Breast epithelium (tissue), 4 donors: ENCODE measurements at regions not wholly inside any gene's neighbourhood (a gene's known extent, or its start where the extent isn't known, plus 50 kb on each side); places are given as distances from the start of the nearest gene placed in this dataset.

Source experiments
- DNase-seq, 2 donors: peaks; one replicate each; pipeline ENCODE4 v3.0.0-alpha.2; 2019; ENCODE audit warnings: low spot score in 2 of 2
- H3K27ac ChIP-seq, 2 donors: fragments of 200-600 bp; sonication (generic) in 1 of 2; one replicate each; pipeline ENCODE4 v1.5.1; 2016 to 2019; ENCODE audit warnings: mild to moderate bottlenecking in 1 of 2
- H3K27me3 ChIP-seq, 2 donors: fragments of 200-600 bp; sonication (generic) in 1 of 2; one replicate each; pipeline versions ENCODE4 v1.5.1 to v1.6.0; 2017 to 2019; ENCODE audit warnings: control low read depth in 1 of 2, mild to moderate bottlenecking in 1 of 2
- H3K36me3 ChIP-seq: fragments of 200-600 bp; one replicate; pipeline ENCODE4 v1.5.1; 2019
- H3K4me1 ChIP-seq, 2 donors: fragments of 200-600 bp; sonication (generic); one replicate each; pipeline ENCODE4 v1.5.1; 2016 to 2019; ENCODE audit warnings: control low read depth in 1 of 2
- H3K4me3 ChIP-seq, 3 donors: fragments of 200-600 bp; sonication (generic); 1 replicate in 2 of 3; 2 replicates in 1 of 3; pipeline ENCODE4 v1.5.1; 2016 to 2019; ENCODE audit warnings: mild to moderate bottlenecking in 3 of 3, moderate library complexity in 2 of 3
- H3K9me3 ChIP-seq, 2 donors: fragments of 200-600 bp; sonication (generic) in 1 of 2; one replicate each; pipeline ENCODE4 v1.5.1; 2016 to 2019; ENCODE audit warnings: control low read depth in 1 of 2
- CTCF ChIP-seq, 3 donors: fragments of 450-650 bp; IDR thresholded peaks; one replicate each; pipeline ENCODE4 v1.5.1; 2016 to 2017; ENCODE audit warnings: antibody characterized with exemption in 3 of 3, mild to moderate bottlenecking in 3 of 3, moderate library complexity in 3 of 3
- POLR2A ChIP-seq: fragments of 450-650 bp; IDR thresholded peaks from one replicate; pipeline ENCODE4 v1.6.1; 2016; ENCODE audit warnings: antibody characterized with exemption, mild to moderate bottlenecking, moderate library complexity
- POLR2AphosphoS5 ChIP-seq, 3 donors: sonication (generic); formaldehyde crosslinking; IDR thresholded peaks; one replicate each; pipeline ENCODE4 v1.6.1; 2017; ENCODE audit warnings: antibody characterized with exemption in 3 of 3
- intact Hi-C: fragments of 100-400 bp; cut with DNase I; formaldehyde crosslinking; loops from one replicate; pipeline ENCODE4 v1.15.1; 2023; ENCODE audit warnings: low total_unique reads

GRCh38 chr6:119610265-119610664 is 260.7 kb upstream of the MAN1A1 start:
- no peak for DNase-seq
- no peaks in the 10 kb centered on the region for H3K36me3 ChIP-seq
- TF ChIP-seq POLR2AphosphoS5 (IDR thresholded peaks at IDR 0.05): no peak
- no peak for TF ChIP-seq CTCF (IDR thresholded peaks at IDR 0.05)
- TF ChIP-seq POLR2A: no peak
- no peak overlapping the region for H3K27ac ChIP-seq
- H3K27me3 ChIP-seq: no peaks in the 10 kb centered on the region
- intact Hi-C loops: loop anchor here (10.0 kb wide), 1 partner anchor 465 kb away; no protein-coding TSS in a partner anchor
- H3K9me3 ChIP-seq: no peaks in the 10 kb centered on the region
- no peak overlapping the region for H3K4me3 ChIP-seq
- H3K4me1 ChIP-seq: no peaks in the 10 kb centered on the region

DNA sequence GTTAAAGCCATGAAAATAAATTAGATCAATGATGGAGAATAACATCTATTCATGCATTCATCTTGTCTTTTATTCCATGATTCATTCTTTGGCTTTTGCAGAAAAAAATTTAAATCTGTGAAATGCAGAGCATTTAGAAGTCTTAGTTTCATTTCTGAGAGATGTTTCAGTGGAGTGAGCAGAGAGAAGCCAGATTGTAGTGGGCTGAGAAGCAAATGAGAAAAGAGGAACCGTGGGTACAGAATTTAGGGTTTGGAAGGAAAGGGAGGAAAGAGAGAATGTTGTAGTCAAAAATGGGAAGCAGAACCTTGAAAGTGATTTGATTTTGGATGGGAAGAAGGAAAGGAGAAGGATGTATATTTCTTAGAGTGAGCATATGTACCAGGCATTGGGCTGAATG is 260.3 kb upstream of the MAN1A1 start:
- Histone ChIP-seq H3K4me1 (no peaks in the 10 kb centered on the region), H3K4me3 (no peak overlapping the region), H3K27me3 (no peaks in the 10 kb centered on the region), H3K27ac (no peak overlapping the region), H3K9me3 (no peaks in the 10 kb centered on the region), H3K36me3 (no peaks in the 10 kb centered on the region)
- no peak for DNase-seq
- TF ChIP-seq CTCF (IDR thresholded peaks at IDR 0.05): no peak
- no peak for TF ChIP-seq POLR2A
- TF ChIP-seq POLR2AphosphoS5 (IDR thresholded peaks at IDR 0.05): no peak
- intact Hi-C loops: loop anchor here (10.0 kb wide), 1 partner anchor 465 kb away; no protein-coding TSS in a partner anchor

DNA sequence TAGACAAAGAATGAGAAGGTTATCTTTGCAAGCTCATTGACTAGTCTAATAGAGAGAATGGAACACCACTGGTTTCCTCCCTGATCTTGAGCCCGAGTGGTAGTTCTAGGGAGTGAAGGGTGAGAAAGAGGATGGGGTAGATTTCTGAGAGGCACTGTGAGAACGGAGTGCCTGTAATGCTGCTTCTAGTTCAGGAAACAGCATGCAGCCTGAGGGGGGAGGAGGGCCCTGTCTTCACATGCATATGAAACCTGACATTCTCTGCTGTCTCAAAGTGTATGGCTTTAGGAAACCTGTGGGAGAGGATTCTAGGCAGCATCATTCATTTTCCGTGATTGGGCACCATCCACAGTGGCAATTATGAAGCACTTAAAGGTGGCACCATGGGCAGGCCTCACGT is 259.4 kb upstream of the MAN1A1 start:
- Histone ChIP-seq H3K9me3 (no peaks in the 10 kb centered on the region), H3K27ac (no peak overlapping the region), H3K4me3 (no peak overlapping the region), H3K4me1 (no peaks in the 10 kb centered on the region), H3K27me3 (no peaks in the 10 kb centered on the region), H3K36me3 (no peaks in the 10 kb centered on the region)
- TF ChIP-seq CTCF (IDR thresholded peaks at IDR 0.05) (no peak), POLR2AphosphoS5 (IDR thresholded peaks at IDR 0.05) (no peak), POLR2A (no peak)
- no peak for DNase-seq
- intact Hi-C loops: no loop called here

GRCh38 chr6:119604124-119604523 is 254.6 kb upstream of the MAN1A1 start:
- H3K4me3 ChIP-seq: no peak overlapping the region
- no peak for TF ChIP-seq POLR2A
- no peak for TF ChIP-seq POLR2AphosphoS5 (IDR thresholded peaks at IDR 0.05)
- no peak for TF ChIP-seq CTCF (IDR thresholded peaks at IDR 0.05)
- no peaks in the 10 kb centered on the region for H3K4me1 ChIP-seq
- DNase-seq: no peak
- H3K27me3 ChIP-seq: no peaks in the 10 kb centered on the region
- H3K9me3 ChIP-seq: no peaks in the 10 kb centered on the region
- intact Hi-C loops: no loop called here
- H3K27ac ChIP-seq: no peak overlapping the region
- no peaks in the 10 kb centered on the region for H3K36me3 ChIP-seq

DNA sequence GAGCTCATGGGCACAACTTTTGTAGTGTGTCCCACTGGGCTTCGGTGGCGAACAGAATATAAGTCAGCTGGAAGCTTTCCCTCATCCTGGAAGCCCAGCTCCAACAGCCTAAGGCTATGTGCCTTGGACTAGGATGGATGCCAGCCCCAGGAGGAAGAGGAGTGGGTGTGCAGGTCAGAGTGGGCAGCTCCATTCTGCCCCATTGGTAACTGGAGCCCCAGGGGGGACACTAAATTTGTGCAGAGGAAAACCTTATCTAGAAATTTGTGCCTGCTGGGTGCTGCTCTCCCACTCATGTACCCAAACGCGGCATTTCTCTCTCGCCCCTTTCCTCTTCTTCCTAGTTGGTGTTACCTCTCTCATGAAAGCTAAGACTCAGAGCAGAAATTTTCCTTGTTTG is 253.9 kb upstream of the MAN1A1 start:
- Histone ChIP-seq H3K27me3 (no peaks in the 10 kb centered on the region), H3K4me1 (no peaks in the 10 kb centered on the region), H3K27ac (no peak overlapping the region), H3K36me3 (no peaks in the 10 kb centered on the region), H3K9me3 (no peaks in the 10 kb centered on the region), H3K4me3 (no peak overlapping the region)
- intact Hi-C loops: no loop called here
- DNase-seq: no peak
- no peak for TF ChIP-seq POLR2AphosphoS5 (IDR thresholded peaks at IDR 0.05)
